Activated CD4-positive, alpha-beta T cell treated with anti-CD3 and anti-CD28 coated beads, Interleukin-2, amount 50 U/mL, for 24 hours (primary cell): ENCODE measurements at regions not wholly inside any gene's neighbourhood (a gene's known extent, or its start where the extent isn't known, plus 50 kb on each side); places are given as distances from the start of the nearest gene placed in this dataset.

Source experiments
- DNase-seq, 2 donors: peaks; one replicate each; pipeline ENCODE4 v3.0.0-alpha.2; 2020; ENCODE audit warnings: low read depth in 1 of 2, low spot score in 1 of 2

DNA sequence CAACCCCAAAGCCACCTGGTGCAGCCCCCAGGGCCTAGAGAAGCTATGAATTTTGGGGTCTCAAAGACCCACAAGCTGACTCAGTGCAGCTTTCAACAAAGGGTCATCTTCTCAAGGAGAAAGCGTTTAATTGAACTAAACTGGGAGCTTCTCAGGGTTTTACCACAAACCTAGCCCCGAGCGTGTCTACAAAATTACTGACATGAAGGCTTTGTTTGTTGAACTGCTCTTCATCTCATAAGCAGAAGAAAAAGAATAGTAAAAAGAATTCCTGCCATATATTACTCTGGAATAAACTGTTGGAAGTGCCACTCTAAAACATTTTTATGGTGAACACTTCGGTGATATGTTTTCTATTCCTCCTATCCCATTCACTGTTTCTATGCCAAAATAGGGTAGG, 50.8 kb upstream of the INCENP start:
- no peak for DNase-seq

- no peak for DNase-seq
These were observed 52.4 kb upstream of the INCENP start for GRCh38 chr11:62071408-62071807.

DNA sequence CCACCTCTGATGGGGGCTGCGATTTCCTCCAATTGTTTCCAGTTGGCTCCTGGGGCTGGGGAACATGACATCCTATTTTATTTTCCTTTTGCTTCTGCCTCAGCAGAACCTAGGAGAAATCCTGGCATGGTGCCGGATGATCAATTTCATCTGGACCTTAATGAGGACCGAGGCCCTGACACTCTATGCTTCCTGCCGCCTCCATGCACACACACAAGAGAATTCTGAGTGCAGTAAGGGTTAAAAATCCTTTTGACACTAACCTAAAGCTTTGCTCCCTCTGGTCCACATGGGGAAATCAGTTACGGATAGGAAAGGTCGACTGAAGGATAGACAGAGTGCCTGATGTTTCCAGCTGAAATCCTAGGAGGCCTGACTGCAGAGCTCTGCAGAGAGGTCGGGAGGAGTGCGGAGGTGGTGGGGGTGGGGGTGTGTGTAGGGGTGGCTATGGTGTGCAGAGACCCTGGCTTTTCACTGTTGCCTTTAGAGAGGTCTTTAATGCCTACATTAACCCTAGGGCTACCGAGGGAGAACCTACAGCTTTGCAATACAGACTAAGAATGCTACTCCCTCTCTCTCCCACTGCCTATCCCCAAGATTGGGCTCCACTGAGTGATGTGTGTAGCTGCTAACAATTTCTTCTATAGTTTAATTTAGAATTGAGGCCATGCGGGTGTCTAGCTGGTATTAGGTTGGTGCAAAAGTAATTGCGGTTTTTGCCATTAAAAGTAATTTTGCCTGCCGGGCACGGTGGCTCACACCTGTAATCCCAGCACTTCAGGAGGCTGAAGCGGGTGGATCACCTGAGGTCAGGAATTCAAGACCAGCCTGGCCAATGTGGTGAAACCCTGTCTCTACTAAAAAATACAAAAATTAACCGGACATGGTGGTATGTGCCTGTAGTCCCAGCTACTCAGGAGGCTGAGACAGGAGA, 53.6 kb upstream of the INCENP start:
- DNase-seq, result no peak

GRCh38 chr11:62069374-62069773, 54.4 kb upstream of the INCENP start:
- no peak for DNase-seq

DNA sequence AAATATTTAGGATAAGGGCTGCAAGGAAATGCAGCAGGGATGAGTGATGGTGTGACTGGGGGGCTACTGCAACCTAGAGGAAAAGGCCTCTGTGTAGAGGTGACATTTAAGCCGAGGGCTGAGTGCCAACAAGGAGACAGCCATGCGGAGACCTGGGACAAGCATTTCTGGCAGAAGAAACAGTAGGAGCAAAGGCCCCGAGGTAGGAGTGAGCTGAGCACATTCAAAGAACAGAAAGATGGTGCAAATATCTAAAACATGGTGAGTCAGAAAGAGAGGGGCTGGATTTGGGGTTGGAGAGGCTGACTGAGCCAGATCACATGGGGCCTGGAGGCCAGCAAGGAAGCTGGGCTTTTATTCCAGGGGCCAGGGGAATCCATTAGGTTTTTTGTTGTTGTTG, 55.1 kb upstream of the INCENP start:
- no peak for DNase-seq

- DNase-seq, result no peak
These were observed 56.1 kb upstream of the INCENP start for GRCh38 chr11:62067741-62068140.

DNA sequence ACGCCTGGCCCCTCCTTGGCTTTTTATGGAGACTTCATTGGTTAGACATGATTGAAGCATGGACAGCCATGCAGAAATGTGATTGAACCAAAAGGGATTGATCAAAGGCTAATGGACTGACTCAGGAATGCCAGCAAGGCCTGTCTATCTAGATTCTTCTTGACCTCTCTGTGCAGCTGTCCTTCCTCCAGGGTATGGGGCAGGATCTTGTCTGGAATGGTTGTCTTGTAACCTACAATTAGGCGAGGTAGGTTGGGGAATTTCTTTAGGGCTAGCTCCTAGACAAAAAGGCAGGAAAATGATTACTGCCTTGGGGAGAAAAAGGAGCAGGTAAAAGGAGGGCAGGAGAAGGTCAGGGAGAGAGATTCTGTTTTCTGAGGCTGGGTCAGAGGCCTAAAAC, 59.6 kb upstream of the INCENP start:
- DNase-seq, result no peak

DNA sequence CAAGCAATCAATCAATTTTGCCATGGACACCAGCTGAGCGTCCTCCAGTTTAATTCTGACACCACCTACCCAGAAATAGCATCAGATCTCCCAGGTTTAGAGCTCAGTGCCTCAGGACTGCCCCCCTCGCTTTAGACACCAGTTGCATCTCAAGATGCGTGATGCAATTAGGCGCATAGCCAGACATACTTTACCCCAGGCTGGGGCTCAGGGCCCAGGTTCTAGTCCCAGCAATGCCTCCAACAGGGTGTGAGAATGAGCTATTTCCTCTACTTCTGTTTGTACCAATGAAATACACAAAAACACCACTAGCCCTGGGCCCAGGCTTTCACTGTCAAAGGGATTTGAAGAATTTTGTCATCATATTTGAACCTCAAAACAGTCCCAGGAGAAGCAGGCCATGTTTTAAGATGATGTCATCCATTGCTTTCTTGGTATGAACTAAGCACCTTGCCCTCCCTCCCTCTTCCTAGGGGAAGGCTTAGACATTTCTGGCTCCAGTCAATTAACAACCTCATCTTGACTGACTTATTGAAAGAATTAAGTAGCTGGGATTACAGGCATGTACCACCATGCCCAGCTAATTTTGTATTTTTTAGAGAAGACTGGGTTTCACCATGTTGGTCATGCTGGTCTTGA, 61.5 kb upstream of the INCENP start:
- no peak for DNase-seq

DNA sequence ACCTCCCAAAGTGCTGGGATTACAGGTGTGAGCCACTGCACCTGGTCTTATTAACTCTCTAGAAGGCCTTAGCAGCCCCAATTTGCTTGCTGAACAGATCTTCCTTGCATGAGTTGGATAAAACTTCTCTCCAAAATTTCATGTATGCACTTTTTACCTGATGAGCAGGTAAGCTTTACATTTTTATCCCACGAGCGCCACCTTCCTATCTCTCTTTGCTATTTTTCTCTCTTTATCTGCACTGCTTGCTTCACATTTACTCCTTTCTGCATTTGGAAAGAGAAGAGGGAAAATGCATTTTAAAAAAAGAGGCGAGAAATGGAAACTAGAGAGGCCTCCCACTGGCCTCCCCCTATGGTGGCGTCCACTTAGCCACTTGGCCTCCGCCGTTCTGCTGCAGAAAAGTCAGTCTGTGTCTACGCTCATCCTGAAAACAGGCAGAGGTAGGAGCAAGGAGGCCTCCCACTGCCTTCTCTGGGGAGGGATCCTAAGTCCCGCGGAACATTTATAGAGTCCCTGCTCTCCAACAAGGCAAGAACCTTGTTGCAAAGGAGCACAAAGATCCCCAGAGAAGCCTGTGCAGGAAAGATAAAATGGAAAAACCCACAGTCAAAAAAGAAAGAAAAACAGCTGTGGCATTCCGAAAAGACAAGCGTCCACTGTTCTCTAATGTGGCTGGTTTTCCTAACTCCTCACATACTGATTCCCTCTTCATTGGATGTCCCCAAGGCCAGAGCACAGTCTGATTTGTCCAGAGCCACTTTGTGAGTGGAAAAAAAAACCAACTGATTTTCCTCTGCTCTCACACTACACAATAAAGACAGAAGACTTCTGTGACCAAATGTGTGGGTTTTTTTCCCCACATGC, 62.2 kb upstream of the INCENP start:
- DNase-seq, result no peak

DNA sequence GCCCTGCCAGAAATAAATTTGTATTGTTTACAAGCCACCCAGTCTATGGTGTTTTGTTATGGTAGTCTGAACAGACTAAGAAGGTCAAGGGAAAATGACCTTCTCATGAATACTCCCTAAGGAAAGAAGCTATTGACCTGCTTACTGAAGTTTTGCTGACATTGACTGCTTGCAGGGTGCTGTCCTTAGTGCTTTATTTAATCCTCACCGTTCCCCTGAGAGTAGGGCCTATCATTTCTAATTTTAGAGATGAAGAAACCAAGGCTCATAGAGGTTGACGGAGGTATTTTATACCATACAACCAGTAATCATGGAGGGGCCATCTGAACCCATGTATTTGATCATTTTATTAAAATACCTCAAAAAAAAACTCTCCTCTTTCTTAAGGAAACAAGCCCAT, 66.7 kb upstream of the INCENP start:
- no peak for DNase-seq

GRCh38 chr11:62055970-62056369, 67.8 kb upstream of the INCENP start:
- DNase-seq, result no peak

DNA sequence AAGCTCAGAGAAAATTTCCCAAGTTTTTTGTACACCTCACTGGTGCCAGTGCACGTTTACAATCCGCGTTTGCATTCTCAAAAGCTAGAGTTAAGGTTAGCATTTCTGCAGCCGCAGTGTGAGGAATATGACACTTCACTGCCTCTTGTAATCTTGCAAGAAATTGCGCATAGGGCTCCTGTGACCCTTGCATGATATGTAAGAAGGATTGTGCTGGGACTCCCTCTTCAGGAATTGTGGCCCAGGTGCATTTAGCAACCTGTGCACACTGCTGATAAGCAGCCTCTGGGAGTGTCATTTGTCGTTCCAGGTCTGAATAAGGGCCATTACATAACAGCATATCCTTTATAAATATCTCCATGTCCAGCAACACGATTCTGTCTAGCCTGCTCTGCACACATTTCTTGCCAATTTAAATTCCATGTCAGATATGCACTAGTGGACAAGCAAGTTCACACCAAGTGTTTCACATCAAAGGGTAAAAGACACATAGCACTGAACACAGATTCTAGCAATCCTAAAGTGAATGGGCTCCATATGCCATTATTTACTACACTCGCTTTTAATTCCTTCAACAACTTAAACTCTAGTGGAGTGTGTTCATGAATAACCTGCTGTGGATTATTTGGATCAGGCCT, 69.2 kb upstream of the INCENP start:
- no peak for DNase-seq

DNA sequence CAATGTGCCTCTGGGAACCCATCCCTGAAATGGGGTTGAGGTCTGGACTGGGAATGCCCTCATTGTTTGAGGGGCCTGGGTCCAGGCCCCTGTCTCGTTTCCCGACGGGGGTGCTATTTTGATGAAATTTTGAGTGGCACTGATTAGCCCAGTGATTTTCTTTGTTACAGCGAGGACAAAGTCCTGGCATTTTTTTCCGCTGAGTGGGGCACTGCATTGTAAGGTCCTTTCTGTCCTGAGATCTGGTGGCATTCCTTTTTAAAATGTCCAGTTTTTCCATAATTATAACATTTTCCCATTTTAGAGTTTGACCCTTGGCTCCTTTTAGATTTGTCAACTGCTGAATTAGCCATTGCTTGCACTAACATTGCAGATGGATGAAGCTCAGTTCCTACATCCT, 69.7 kb upstream of the INCENP start:
- no peak for DNase-seq

- no peak for DNase-seq
These were observed 73.1 kb upstream of the INCENP start for GRCh38 chr11:62050716-62051115.

DNA sequence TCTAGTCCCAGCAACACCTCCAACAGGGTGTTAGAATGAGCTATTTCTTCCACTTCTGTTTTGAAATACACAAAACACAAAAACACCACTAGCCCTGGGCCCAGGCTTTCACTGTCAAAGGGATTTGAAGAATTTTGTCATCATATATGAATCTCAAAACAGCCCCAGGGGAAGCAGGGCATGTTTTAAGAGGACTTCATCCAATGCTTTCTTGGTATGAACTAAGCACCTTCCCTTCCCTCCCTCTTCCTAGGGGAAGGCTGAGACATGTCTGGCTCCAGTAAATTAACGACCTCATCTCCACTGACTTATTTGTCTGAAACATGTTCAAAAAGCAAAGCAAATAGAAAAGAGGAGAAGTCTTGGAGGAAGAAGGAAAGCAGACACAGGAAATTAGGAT, 75.7 kb upstream of the INCENP start:
- DNase-seq, result no peak

DNA sequence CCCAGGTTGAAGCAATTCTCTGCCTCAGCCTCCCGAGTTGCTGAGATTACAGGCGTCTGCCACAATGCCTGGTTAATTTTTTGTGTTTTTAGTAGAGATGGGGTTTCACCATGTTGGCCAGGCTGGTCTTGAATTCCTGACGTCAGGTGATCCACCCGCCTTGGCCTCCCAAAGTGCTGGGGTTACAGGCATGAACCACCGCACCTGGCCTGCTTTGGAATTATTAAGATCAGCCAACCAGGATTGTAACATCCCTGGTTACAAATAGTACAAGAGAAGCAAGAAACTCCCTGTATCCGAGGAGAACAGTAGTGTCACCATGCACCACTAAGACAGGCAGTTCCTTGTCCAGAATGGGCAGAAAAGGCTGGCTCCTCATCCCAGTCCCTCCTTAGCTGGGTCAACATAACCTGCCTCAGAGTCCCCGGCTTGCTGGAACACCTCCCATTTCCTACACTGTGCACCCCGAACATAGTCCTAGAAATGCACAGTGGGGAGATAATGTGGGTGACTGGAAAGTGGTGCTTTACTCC, 77.2 kb upstream of the INCENP start:
- no peak for DNase-seq

DNA sequence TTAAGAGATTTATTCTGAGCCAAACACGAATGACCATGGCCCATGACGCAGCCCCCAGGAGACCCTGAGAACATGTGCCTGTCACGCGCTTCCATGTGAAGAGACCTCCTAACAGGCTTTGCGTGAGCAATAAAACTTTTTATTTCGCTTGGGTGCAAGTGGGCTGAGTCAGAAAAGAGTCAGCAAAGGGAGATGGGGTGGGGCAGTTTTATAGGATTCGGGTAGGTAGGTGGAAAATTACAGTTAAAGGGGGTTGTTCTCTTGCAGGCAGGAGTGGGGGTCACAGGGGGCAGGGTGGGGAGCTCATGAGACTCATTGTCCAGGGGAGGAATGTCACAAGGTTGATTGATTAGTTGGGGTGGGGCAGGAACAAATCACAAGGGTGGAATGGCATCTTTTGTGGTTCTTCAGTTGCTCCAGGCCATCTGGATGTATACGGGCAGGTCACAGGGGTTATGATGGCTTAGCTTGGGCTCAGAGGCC, 77.2 kb upstream of the FTH1 start:
- no peak for DNase-seq

DNA sequence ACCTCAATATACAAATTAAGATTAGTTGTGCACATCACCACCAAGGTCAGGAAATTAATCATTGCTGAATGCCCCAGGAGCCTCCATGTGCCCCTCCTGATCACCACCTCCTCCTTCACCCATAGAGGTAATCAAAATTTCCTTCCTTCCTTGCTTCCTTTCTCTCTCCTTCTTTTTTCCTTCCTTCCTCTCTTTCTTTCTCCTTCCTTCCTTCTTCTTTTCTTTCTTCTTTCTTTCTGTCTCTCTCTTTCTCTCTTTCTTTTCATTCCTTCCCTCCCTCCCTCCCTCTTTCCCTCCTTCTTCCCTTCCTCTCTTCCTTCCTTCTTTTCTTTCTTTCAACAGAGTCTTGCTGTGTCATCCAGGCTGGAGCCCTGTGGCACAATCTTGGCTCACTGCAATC, 67.9 kb upstream of the FTH1 start:
- DNase-seq, result no peak

GRCh38 chr11:62034036-62034338, 66.6 kb upstream of the FTH1 start:
- DNase-seq, result no peak

GRCh38 chr11:62033191-62034035, 66.0 kb upstream of the FTH1 start:
- no peak for DNase-seq
